ENCODE measurements at regions not wholly inside any gene's neighbourhood (a gene's known extent, or its start where the extent isn't known, plus 50 kb on each side); places are given as distances from the start of the nearest gene placed in this dataset.

- no peak overlapping the region for H3K27ac ChIP-seq (ENCODE audit: low read depth, low read length)
These were observed 280.2 kb downstream of the SNX13 start for GRCh38 chr7:17660116-17660515.

DNA sequence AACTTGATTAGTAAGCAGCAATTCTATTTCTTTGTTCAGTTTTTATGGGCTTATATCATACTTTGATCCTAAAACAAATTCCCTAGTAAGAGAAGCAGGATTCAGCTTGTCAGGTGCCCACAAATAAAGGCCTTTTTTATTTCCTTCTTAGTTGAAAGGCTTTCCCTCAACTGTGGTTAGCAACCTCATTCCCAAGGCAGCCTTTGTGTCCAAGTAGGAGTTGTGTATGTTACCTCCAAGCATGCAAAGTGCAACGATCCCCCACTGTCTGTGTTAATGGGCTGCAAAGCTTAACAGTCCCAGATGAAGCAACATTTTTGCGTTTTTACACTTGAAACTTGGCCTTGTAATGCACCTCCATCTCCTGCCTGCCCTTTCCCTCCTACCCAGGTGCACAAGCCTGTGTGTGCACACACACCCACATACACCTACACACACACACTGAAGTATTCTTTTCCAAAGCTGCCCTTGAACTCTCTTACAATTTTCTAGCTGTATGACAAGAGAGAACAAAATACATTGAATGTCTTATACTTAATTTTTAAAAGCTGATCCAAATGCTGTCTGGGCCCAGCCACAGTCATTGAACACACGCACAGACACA lies 278.2 kb downstream of the SNX13 start:
- FAIRE-seq (peak; percentile 75), DNase-seq (ENCODE audit: low read depth) (peak; percentile 78)
- Mint-ChIP-seq H3K27me3 (ENCODE audit: low read depth, unreplicated experiment) (no peaks in the 10 kb centered on the region), H3K9me3 (ENCODE audit: unreplicated experiment) (no peaks in the 10 kb centered on the region), H3K4me1 (ENCODE audit: low read depth, unreplicated experiment) (peaks cover 20% of the 10 kb centered on the region), H3K36me3 (ENCODE audit: low read depth, unreplicated experiment) (no peaks in the 10 kb centered on the region), H3K4me3 (ENCODE audit: unreplicated experiment) (no peak overlapping the region), H3K27ac (ENCODE audit: unreplicated experiment) (peak overlapping the region; percentile 8)
- Histone ChIP-seq H2AFZ (ENCODE audit: low read depth, low read length) (no peak overlapping the region), H3K4me2 (ENCODE audit: low read length) (peak overlapping the region; percentile 59), H4K20me1 (ENCODE audit: insufficient read depth, low read length) (no peaks in the 10 kb centered on the region), H3K79me2 (ENCODE audit: insufficient read depth, low read length) (no peaks in the 10 kb centered on the region), H3K36me3 (ENCODE audit: insufficient read depth, low read length) (no peaks in the 10 kb centered on the region), H3K4me1 (ENCODE audit: insufficient read depth, low read length) (peaks cover 20% of the 10 kb centered on the region), H3K27me3 (ENCODE audit: insufficient read depth, low read length) (no peaks in the 10 kb centered on the region), H3K9ac (ENCODE audit: low read length) (peak overlapping the region; percentile 64), H3K27ac (ENCODE audit: low read depth, low read length) (peak overlapping the region; percentile 86), H3K4me3 (ENCODE audit: insufficient read depth, low read depth, low read length) (no peak overlapping the region), H3K9me3 (ENCODE audit: insufficient read depth, low read depth, low read length) (no peaks in the 10 kb centered on the region)
- TF ChIP-seq EZH2 (IDR thresholded peaks at IDR 0.05; ENCODE audit: insufficient read depth, low read length): no peak
- TF ChIP-seq CTCF (IDR thresholded peaks at IDR 0.05; ENCODE audit: insufficient read depth, low read depth, low read length): no peak

More at GRCh38 chr7:17660116-17660515, 280.2 kb downstream of the SNX13 start:
- Histone ChIP-seq H3K4me1 (ENCODE audit: insufficient read depth, low read length) (peaks cover 20% of the 10 kb centered on the region), H3K9me3 (ENCODE audit: insufficient read depth, low read depth, low read length) (no peaks in the 10 kb centered on the region), H3K36me3 (ENCODE audit: insufficient read depth, low read length) (no peaks in the 10 kb centered on the region), H3K4me3 (ENCODE audit: insufficient read depth, low read depth, low read length) (no peak overlapping the region), H4K20me1 (ENCODE audit: insufficient read depth, low read length) (no peaks in the 10 kb centered on the region), H3K79me2 (ENCODE audit: insufficient read depth, low read length) (no peaks in the 10 kb centered on the region), H3K27me3 (ENCODE audit: insufficient read depth, low read length) (no peaks in the 10 kb centered on the region), H3K9ac (ENCODE audit: low read length) (no peak overlapping the region), H2AFZ (ENCODE audit: low read depth, low read length) (no peak overlapping the region), H3K4me2 (ENCODE audit: low read length) (no peak overlapping the region)
- no peak overlapping the region for H3K27ac Mint-ChIP-seq (ENCODE audit: unreplicated experiment)
- no peak for TF ChIP-seq CTCF (IDR thresholded peaks at IDR 0.05; ENCODE audit: insufficient read depth, low read depth, low read length)
- TF ChIP-seq EZH2 (IDR thresholded peaks at IDR 0.05; ENCODE audit: insufficient read depth, low read length): no peak
- no peaks in the 10 kb centered on the region for H3K9me3 Mint-ChIP-seq (ENCODE audit: unreplicated experiment)
- FAIRE-seq (peak; percentile 41), DNase-seq (ENCODE audit: low read depth) (peak; percentile 77)
- no peak overlapping the region for H3K4me3 Mint-ChIP-seq (ENCODE audit: unreplicated experiment)
- no peaks in the 10 kb centered on the region for H3K36me3 Mint-ChIP-seq (ENCODE audit: low read depth, unreplicated experiment)
- no peaks in the 10 kb centered on the region for H3K27me3 Mint-ChIP-seq (ENCODE audit: low read depth, unreplicated experiment)
- H3K4me1 Mint-ChIP-seq (ENCODE audit: low read depth, unreplicated experiment): peaks cover 20% of the 10 kb centered on the region

DNA sequence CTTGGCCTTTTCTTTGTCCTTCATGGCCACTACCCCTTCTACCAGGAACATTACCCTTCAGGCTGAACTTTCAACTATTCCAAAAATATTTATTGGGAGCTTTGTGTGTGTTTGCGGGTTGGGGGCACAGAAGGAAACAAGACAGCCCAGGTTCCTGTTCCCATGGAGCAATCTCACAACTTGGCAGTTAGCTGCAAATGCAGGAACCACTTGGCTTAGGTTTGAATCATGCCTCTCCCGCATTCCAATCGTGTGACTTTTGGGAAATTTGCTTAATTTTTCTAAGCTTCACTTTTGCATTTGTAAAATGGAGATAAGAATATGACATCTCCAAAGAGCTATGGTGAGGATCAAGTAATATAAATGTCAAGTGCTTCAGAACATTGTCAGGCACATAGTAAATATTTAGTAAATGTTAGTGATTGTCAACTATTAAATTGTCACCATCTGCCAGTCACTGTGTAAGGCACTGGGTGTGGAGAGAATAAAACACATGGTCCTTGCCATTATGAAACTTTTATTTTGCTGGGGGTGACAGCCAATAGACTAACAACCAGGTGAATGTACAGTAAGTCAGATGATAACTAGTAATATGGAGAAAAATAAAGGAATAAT lies 277.1 kb downstream of the SNX13 start:
- peaks cover 20% of the 10 kb centered on the region for H3K4me1 Mint-ChIP-seq (ENCODE audit: low read depth, unreplicated experiment)
- no peak overlapping the region for H3K4me3 Mint-ChIP-seq (ENCODE audit: unreplicated experiment)
- H3K4me2 ChIP-seq (ENCODE audit: low read length): peak overlapping the region; percentile 59
- FAIRE-seq (peak; percentile 76), DNase-seq (ENCODE audit: low read depth) (peak; percentile 92)
- H3K36me3 ChIP-seq (ENCODE audit: insufficient read depth, low read length): no peaks in the 10 kb centered on the region
- peak overlapping the region; percentile 86 for H3K27ac ChIP-seq (ENCODE audit: low read depth, low read length)
- H4K20me1 ChIP-seq (ENCODE audit: insufficient read depth, low read length): no peaks in the 10 kb centered on the region
- no peaks in the 10 kb centered on the region for H3K9me3 ChIP-seq (ENCODE audit: insufficient read depth, low read depth, low read length)
- H3K9ac ChIP-seq (ENCODE audit: low read length): peak overlapping the region; percentile 64
- H3K4me3 ChIP-seq (ENCODE audit: insufficient read depth, low read depth, low read length): no peak overlapping the region
- no peaks in the 10 kb centered on the region for H3K27me3 Mint-ChIP-seq (ENCODE audit: low read depth, unreplicated experiment)
- H2AFZ ChIP-seq (ENCODE audit: low read depth, low read length): peak overlapping the region; percentile 48
- H3K36me3 Mint-ChIP-seq (ENCODE audit: low read depth, unreplicated experiment): no peaks in the 10 kb centered on the region
- H3K79me2 ChIP-seq (ENCODE audit: insufficient read depth, low read length): no peaks in the 10 kb centered on the region
- H3K27me3 ChIP-seq (ENCODE audit: insufficient read depth, low read length): no peaks in the 10 kb centered on the region
- H3K9me3 Mint-ChIP-seq (ENCODE audit: unreplicated experiment): no peaks in the 10 kb centered on the region
- H3K4me1 ChIP-seq (ENCODE audit: insufficient read depth, low read length): peaks cover 20% of the 10 kb centered on the region
- TF ChIP-seq EZH2 (IDR thresholded peaks at IDR 0.05; ENCODE audit: insufficient read depth, low read length) (no peak), CTCF (IDR thresholded peaks at IDR 0.05; ENCODE audit: insufficient read depth, low read depth, low read length) (no peak)
- H3K27ac Mint-ChIP-seq (ENCODE audit: unreplicated experiment): peak overlapping the region; percentile 8

Data from astrocyte (in vitro differentiated cells and primary cell).